HCT116 (cell line): ENCODE measurements at regions not wholly inside any gene's neighbourhood (a gene's known extent, or its start where the extent isn't known, plus 50 kb on each side); places are given as distances from the start of the nearest gene placed in this dataset.

Source experiments
- CEBPB ChIP-seq: IDR thresholded peaks from 2 replicates; pipeline ENCODE4 v1.6.1; 2012; ENCODE audit warnings: low read depth
- EZH2 ChIP-seq: fragments of 200-600 bp; sonication (generic); IDR thresholded peaks from 2 replicates; pipeline ENCODE4 v1.6.1; 2017; ENCODE audit warnings: antibody characterized with exemption, mixed run types
- EZH2phosphoT487 ChIP-seq: fragments of 200-600 bp; IDR thresholded peaks from 2 replicates; pipeline ENCODE4 v1.6.1; 2018; ENCODE audit warnings: antibody characterized with exemption, borderline replicate concordance
- POLR2A ChIP-seq: IDR thresholded peaks from 2 replicates; pipeline ENCODE4 v1.7.0; 2011; ENCODE audit warnings: borderline replicate concordance; ENCODE audit not compliant: insufficient read depth, insufficient read length; ENCODE audit errors: extremely low read depth
- POLR2AphosphoS5 ChIP-seq: IDR thresholded peaks from 2 replicates; pipeline ENCODE4 v1.6.1; 2011; ENCODE audit warnings: mild to moderate bottlenecking, low read depth, low read length, moderate library complexity
- RAD21 ChIP-seq: IDR thresholded peaks from 2 replicates; pipeline ENCODE4 v1.6.1; 2012; ENCODE audit warnings: low read depth, mild to moderate bottlenecking
- SP1 ChIP-seq: IDR thresholded peaks from 2 replicates; pipeline ENCODE4 v1.6.1; 2012; ENCODE audit warnings: low read depth
- TCF7L2 ChIP-seq: IDR thresholded peaks from 2 replicates; pipeline ENCODE4 v1.7.0; 2011; ENCODE audit warnings: borderline replicate concordance, inconsistent platforms; ENCODE audit not compliant: insufficient read depth, insufficient read length; ENCODE audit errors: extremely low read depth
- TF ChIP-seq, protein P1 (sequence below): IDR thresholded peaks from 2 replicates; pipeline ENCODE4 v1.6.1; 2012
- TF ChIP-seq, protein P2 (sequence below), 3 experiments: fragments of 200-600 bp in 1 of 3; sonication (generic) in 1 of 3; IDR thresholded peaks in 2 of 3; conservative IDR thresholded peaks in 1 of 3; 2 replicates each; pipeline ENCODE4 v1.5.1; 2012 to 2017; ENCODE audit warnings: low read depth in 2 of 3, low read length in 2 of 3, antibody characterized with exemption in 1 of 3, borderline replicate concordance in 1 of 3, control low read depth in 1 of 3, mild to moderate bottlenecking in 1 of 3, mixed read lengths in 1 of 3, mixed run types in 1 of 3, moderate library complexity in 1 of 3; ENCODE audit not compliant: insufficient read depth in 1 of 3
- TF ChIP-seq, protein P3 (sequence below): IDR thresholded peaks from 2 replicates; pipeline ENCODE4 v1.6.1; 2011; ENCODE audit warnings: mild to moderate bottlenecking, low read length, moderate library complexity; ENCODE audit not compliant: insufficient replicate concordance; ENCODE audit errors: extremely low read depth

DNA sequence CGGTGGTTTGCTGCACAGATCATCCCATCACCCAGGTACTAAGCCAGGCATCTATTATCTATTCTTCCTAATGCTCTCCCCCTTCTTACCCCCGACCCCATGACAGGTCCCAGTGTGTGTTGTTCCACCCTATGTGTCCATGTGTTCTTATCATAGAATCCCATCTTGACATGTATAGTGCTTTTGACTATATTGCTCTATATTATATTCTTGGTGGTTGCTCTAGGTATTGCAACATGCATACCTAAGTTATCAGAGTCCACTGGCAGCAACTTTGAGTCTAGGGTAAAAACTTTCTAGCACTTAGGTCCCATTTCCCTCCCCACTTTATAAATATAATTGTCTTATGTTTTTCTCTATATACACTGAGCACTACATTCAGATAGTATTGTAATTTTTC lies 170.3 kb downstream of the TBX22 start:
- TF ChIP-seq, protein P1, sequence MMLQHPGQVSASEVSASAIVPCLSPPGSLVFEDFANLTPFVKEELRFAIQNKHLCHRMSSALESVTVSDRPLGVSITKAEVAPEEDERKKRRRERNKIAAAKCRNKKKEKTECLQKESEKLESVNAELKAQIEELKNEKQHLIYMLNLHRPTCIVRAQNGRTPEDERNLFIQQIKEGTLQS = no peak
- TF ChIP-seq, protein P2, sequence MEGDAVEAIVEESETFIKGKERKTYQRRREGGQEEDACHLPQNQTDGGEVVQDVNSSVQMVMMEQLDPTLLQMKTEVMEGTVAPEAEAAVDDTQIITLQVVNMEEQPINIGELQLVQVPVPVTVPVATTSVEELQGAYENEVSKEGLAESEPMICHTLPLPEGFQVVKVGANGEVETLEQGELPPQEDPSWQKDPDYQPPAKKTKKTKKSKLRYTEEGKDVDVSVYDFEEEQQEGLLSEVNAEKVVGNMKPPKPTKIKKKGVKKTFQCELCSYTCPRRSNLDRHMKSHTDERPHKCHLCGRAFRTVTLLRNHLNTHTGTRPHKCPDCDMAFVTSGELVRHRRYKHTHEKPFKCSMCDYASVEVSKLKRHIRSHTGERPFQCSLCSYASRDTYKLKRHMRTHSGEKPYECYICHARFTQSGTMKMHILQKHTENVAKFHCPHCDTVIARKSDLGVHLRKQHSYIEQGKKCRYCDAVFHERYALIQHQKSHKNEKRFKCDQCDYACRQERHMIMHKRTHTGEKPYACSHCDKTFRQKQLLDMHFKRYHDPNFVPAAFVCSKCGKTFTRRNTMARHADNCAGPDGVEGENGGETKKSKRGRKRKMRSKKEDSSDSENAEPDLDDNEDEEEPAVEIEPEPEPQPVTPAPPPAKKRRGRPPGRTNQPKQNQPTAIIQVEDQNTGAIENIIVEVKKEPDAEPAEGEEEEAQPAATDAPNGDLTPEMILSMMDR (IDR thresholded peaks at IDR 0.05 in 2 of 3, conservative IDR thresholded peaks at IDR 0.05 in 1 of 3; ENCODE audit: borderline replicate concordance in 1 of 3, insufficient read depth in 1 of 3, low read depth in 2 of 3, low read length in 2 of 3) = no peak
- TF ChIP-seq POLR2AphosphoS5 (no peak), POLR2A (no peak), EZH2 (no peak), SP1 (no peak), TCF7L2 (no peak), RAD21 (no peak), CEBPB (no peak), EZH2phosphoT487 (no peak)
- TF ChIP-seq, protein P3, sequence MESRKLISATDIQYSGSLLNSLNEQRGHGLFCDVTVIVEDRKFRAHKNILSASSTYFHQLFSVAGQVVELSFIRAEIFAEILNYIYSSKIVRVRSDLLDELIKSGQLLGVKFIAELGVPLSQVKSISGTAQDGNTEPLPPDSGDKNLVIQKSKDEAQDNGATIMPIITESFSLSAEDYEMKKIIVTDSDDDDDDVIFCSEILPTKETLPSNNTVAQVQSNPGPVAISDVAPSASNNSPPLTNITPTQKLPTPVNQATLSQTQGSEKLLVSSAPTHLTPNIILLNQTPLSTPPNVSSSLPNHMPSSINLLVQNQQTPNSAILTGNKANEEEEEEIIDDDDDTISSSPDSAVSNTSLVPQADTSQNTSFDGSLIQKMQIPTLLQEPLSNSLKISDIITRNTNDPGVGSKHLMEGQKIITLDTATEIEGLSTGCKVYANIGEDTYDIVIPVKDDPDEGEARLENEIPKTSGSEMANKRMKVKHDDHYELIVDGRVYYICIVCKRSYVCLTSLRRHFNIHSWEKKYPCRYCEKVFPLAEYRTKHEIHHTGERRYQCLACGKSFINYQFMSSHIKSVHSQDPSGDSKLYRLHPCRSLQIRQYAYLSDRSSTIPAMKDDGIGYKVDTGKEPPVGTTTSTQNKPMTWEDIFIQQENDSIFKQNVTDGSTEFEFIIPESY = no peak
